HG03521 (cell line): ENCODE measurements at regions not wholly inside any gene's neighbourhood (a gene's known extent, or its start where the extent isn't known, plus 50 kb on each side); places are given as distances from the start of the nearest gene placed in this dataset.

Experiments
- ATAC-seq: cut with Tn5 transposase; IDR thresholded peaks from one replicate; pipeline ENCODE4 v1.9.1; 2021; ENCODE audit warnings: mild to moderate bottlenecking, moderate library complexity; ENCODE audit not compliant: unreplicated experiment

- no peak for ATAC-seq
These were observed 176.6 kb upstream of the STARD13 start for GRCh38 chr13:33462109-33462508.

- ATAC-seq, result no peak
These were observed 178.8 kb upstream of the STARD13 start for GRCh38 chr13:33464345-33464744.

GRCh38 chr13:33466262-33466661 is 180.7 kb upstream of the STARD13 start:
- ATAC-seq, result no peak

GRCh38 chr13:33467556-33467955 is 182.0 kb upstream of the STARD13 start:
- no peak for ATAC-seq

- ATAC-seq, result no peak
These were observed 185.6 kb upstream of the STARD13 start for GRCh38 chr13:33471204-33471603.

GRCh38 chr13:33472446-33472845 is 186.9 kb upstream of the STARD13 start:
- no peak for ATAC-seq

- no peak for ATAC-seq
These were observed 193.6 kb upstream of the STARD13 start for GRCh38 chr13:33479105-33479504.

GRCh38 chr13:33480561-33480960 is 195.0 kb upstream of the STARD13 start:
- no peak for ATAC-seq

- no peak for ATAC-seq
These were observed 197.9 kb upstream of the STARD13 start for GRCh38 chr13:33483471-33483870.

GRCh38 chr13:33485247-33485646 is 199.7 kb upstream of the STARD13 start:
- no peak for ATAC-seq

GRCh38 chr13:33487575-33488243 is 202.2 kb upstream of the STARD13 start:
- ATAC-seq, result no peak

- ATAC-seq, result no peak
These were observed 204.0 kb upstream of the STARD13 start for GRCh38 chr13:33489563-33489962.

- no peak for ATAC-seq
These were observed 205.1 kb upstream of the STARD13 start for GRCh38 chr13:33490461-33491327.

- no peak for ATAC-seq
These were observed 208.3 kb upstream of the STARD13 start for GRCh38 chr13:33493672-33494365.

- no peak for ATAC-seq
These were observed 209.1 kb upstream of the STARD13 start for GRCh38 chr13:33494596-33495204.

- ATAC-seq, result no peak
These were observed 210.8 kb upstream of the STARD13 start for GRCh38 chr13:33496336-33496735.

- ATAC-seq, result no peak
These were observed 211.7 kb upstream of the STARD13 start for GRCh38 chr13:33497146-33497845.

GRCh38 chr13:33508060-33508459 is 222.5 kb upstream of the STARD13 start:
- no peak for ATAC-seq

GRCh38 chr13:33509642-33510229 is 224.2 kb upstream of the STARD13 start:
- no peak for ATAC-seq

GRCh38 chr13:33510350-33510970 is 224.9 kb upstream of the STARD13 start:
- ATAC-seq, result no peak
